Neural progenitor cell (in vitro differentiated cells): ENCODE measurements at regions not wholly inside any gene's neighbourhood (a gene's known extent, or its start where the extent isn't known, plus 50 kb on each side); places are given as distances from the start of the nearest gene placed in this dataset.

ENCODE experiments used
- CTCF ChIP-seq: fragments of 200-600 bp; sonication (generic); IDR thresholded peaks from 2 replicates; pipeline ENCODE4 v1.5.1; 2017; ENCODE audit warnings: antibody characterized with exemption, mild to moderate bottlenecking
- EZH2 ChIP-seq: fragments of 200-600 bp; sonication (generic); IDR thresholded peaks from 2 replicates; pipeline ENCODE4 v1.6.1; 2017; ENCODE audit warnings: antibody characterized with exemption, mild to moderate bottlenecking, moderate library complexity
- EZH2phosphoT487 ChIP-seq: fragments of 200-600 bp; sonication (generic); IDR thresholded peaks from 2 replicates; pipeline ENCODE4 v1.6.1; 2017; ENCODE audit warnings: antibody characterized with exemption

DNA sequence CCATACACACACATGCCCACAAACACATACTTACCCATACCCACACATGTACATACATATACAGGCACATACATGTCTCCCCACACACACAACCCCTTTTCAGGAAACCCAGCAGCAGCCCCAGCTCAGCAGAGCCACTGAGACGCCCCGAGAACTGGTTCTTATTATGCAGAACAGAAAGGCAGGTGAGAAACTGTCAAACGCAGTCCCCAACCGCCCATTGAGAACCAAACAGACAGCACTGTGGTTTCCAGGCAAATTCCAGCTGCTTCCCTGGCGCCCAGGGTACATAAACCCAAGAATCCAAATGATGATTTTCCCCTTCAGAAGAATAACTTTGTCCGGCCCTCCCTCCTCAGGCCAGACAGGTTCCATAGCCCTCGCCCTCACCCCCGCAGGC lies 366.6 kb upstream of the ZMIZ1 start:
- TF ChIP-seq CTCF = no peak
- no peak for TF ChIP-seq EZH2
- TF ChIP-seq EZH2phosphoT487 = no peak
